ENCODE measurements at regions not wholly inside any gene's neighbourhood (a gene's known extent, or its start where the extent isn't known, plus 50 kb on each side); places are given as distances from the start of the nearest gene placed in this dataset.

- ChIA-PET CTCF (no interaction called here), POLR2A (no interaction called here)
- H3K27ac ChIP-seq (ENCODE audit: low read depth, low read length), result no peak overlapping the region
- DNase-seq (ENCODE audit: low read depth, low spot score), result no peak
- H3K4me3 ChIP-seq (ENCODE audit: low read depth, low read length), result no peak overlapping the region
- TF ChIP-seq, protein P1, sequence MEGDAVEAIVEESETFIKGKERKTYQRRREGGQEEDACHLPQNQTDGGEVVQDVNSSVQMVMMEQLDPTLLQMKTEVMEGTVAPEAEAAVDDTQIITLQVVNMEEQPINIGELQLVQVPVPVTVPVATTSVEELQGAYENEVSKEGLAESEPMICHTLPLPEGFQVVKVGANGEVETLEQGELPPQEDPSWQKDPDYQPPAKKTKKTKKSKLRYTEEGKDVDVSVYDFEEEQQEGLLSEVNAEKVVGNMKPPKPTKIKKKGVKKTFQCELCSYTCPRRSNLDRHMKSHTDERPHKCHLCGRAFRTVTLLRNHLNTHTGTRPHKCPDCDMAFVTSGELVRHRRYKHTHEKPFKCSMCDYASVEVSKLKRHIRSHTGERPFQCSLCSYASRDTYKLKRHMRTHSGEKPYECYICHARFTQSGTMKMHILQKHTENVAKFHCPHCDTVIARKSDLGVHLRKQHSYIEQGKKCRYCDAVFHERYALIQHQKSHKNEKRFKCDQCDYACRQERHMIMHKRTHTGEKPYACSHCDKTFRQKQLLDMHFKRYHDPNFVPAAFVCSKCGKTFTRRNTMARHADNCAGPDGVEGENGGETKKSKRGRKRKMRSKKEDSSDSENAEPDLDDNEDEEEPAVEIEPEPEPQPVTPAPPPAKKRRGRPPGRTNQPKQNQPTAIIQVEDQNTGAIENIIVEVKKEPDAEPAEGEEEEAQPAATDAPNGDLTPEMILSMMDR (IDR thresholded peaks at IDR 0.05; ENCODE audit: low read depth, low read length), result no peak
- peaks cover 19% of the 10 kb centered on the region for H3K27me3 ChIP-seq (ENCODE audit: control insufficient read depth, insufficient read depth, low read length)
- no peaks in the 10 kb centered on the region; the same call in none of the 2 replicates for H3K9me3 ChIP-seq (ENCODE audit: control insufficient read depth, insufficient read depth, low read length)
Measured at GRCh38 chr10:78781991-78782390, 286.8 kb upstream of the ZMIZ1 start.

GRCh38 chr10:78782441-78782840, 286.3 kb upstream of the ZMIZ1 start:
- Histone ChIP-seq H3K4me3 (ENCODE audit: low read depth, low read length) (no peak overlapping the region), H3K27ac (ENCODE audit: low read depth, low read length) (no peak overlapping the region), H3K27me3 (ENCODE audit: control insufficient read depth, insufficient read depth, low read length) (peaks cover 19% of the 10 kb centered on the region), H3K9me3 (ENCODE audit: control insufficient read depth, insufficient read depth, low read length) (no peaks in the 10 kb centered on the region; the same call in none of the 2 replicates)
- POLR2A ChIA-PET, result interaction anchor here (0.6 kb wide), 1 partner anchor 9 kb away, joined by 3 read pairs; no protein-coding TSS in a partner anchor
- DNase-seq (ENCODE audit: low read depth, low spot score), result no peak
- CTCF ChIA-PET, result no interaction called here
- TF ChIP-seq, protein P1 (IDR thresholded peaks at IDR 0.05; ENCODE audit: low read depth, low read length), result no peak

GRCh38 chr10:78783753-78784152, 285.0 kb upstream of the ZMIZ1 start:
- H3K4me3 ChIP-seq (ENCODE audit: low read depth, low read length), result no peak overlapping the region
- TF ChIP-seq, protein P1 (IDR thresholded peaks at IDR 0.05; ENCODE audit: low read depth, low read length), result no peak
- CTCF ChIA-PET, result no interaction called here
- no peaks in the 10 kb centered on the region; the same call in none of the 2 replicates for H3K9me3 ChIP-seq (ENCODE audit: control insufficient read depth, insufficient read depth, low read length)
- POLR2A ChIA-PET, result no interaction called here
- H3K27me3 ChIP-seq (ENCODE audit: control insufficient read depth, insufficient read depth, low read length), result peaks cover 23% of the 10 kb centered on the region
- H3K27ac ChIP-seq (ENCODE audit: low read depth, low read length), result no peak overlapping the region
- DNase-seq (ENCODE audit: low read depth, low spot score), result no peak

- H3K9me3 ChIP-seq (ENCODE audit: control insufficient read depth, insufficient read depth, low read length), result no peaks in the 10 kb centered on the region; the same call in none of the 2 replicates
- H3K27ac ChIP-seq (ENCODE audit: low read depth, low read length), result no peak overlapping the region
- CTCF ChIA-PET, result no interaction called here
- H3K4me3 ChIP-seq (ENCODE audit: low read depth, low read length), result no peak overlapping the region
- DNase-seq (ENCODE audit: low read depth, low spot score), result no peak
- POLR2A ChIA-PET, result no interaction called here
- H3K27me3 ChIP-seq (ENCODE audit: control insufficient read depth, insufficient read depth, low read length), result peaks cover 23% of the 10 kb centered on the region
- TF ChIP-seq, protein P1 (IDR thresholded peaks at IDR 0.05; ENCODE audit: low read depth, low read length), result no peak
Measured at GRCh38 chr10:78784546-78784945, 284.2 kb upstream of the ZMIZ1 start.

DNA sequence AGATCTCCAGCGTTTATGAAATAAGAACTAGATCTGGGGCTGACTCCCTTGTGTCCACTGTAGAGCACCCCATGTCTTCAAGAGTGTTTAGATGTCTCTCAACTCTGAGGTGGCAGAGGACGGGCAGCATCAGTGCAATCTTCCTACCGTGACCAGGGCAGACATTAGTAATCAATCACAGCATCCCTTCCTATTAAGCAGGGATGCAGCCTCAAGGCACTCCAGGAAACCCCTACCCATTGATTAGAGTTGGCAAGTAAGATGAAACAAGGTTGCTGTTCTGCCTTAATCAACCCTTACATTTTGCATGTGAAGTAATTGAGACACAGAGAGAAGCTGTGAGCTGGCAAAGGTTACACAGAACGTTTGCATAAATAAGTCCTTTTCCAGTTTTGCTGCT, 283.7 kb upstream of the ZMIZ1 start:
- ChIA-PET POLR2A (no interaction called here), CTCF (no interaction called here)
- DNase-seq (ENCODE audit: low read depth, low spot score), result no peak
- no peak overlapping the region for H3K27ac ChIP-seq (ENCODE audit: low read depth, low read length)
- TF ChIP-seq, protein P1 (IDR thresholded peaks at IDR 0.05; ENCODE audit: low read depth, low read length), result no peak
- no peak overlapping the region for H3K4me3 ChIP-seq (ENCODE audit: low read depth, low read length)
- H3K9me3 ChIP-seq (ENCODE audit: control insufficient read depth, insufficient read depth, low read length), result no peaks in the 10 kb centered on the region; the same call in none of the 2 replicates
- peaks cover 21% of the 10 kb centered on the region for H3K27me3 ChIP-seq (ENCODE audit: control insufficient read depth, insufficient read depth, low read length)
